Stimulated activated CD4-positive, alpha-beta T cell treated with anti-CD3 and anti-CD28 coated beads, Interleukin-4, amount 100 ng/mL, for 48 hours (primary cell): ENCODE measurements at regions not wholly inside any gene's neighbourhood (a gene's known extent, or its start where the extent isn't known, plus 50 kb on each side); places are given as distances from the start of the nearest gene placed in this dataset.

ENCODE experiments used
- DNase-seq, 2 donors: peaks; one replicate each; pipeline ENCODE4 v3.0.0-alpha.2; 2020; ENCODE audit warnings: low read depth in 2 of 2

- no peak for DNase-seq
Observed at GRCh38 chr13:40496035-40496810, 170.2 kb downstream of the FOXO1 start.

GRCh38 chr13:40498461-40498860 lies 168.0 kb downstream of the FOXO1 start:
- DNase-seq = no peak

- DNase-seq = no peak
Observed at GRCh38 chr13:40502236-40502635, 164.2 kb downstream of the FOXO1 start.

- DNase-seq = no peak
Observed at GRCh38 chr13:40503011-40503410, 163.4 kb downstream of the FOXO1 start.

GRCh38 chr13:40503966-40504591 lies 162.4 kb downstream of the FOXO1 start:
- no peak for DNase-seq

- no peak for DNase-seq
Observed at GRCh38 chr13:40504641-40505040, 161.8 kb downstream of the FOXO1 start.

GRCh38 chr13:40505196-40505595 lies 161.2 kb downstream of the FOXO1 start:
- DNase-seq = no peak
